GM18507 (cell line): ENCODE measurements at regions not wholly inside any gene's neighbourhood (a gene's known extent, or its start where the extent isn't known, plus 50 kb on each side); places are given as distances from the start of the nearest gene placed in this dataset.
"Not testable (repeated sequence)": the region's sequence is repeated elsewhere in the genome, so short reads cannot be mapped to it uniquely, and the experiment has no call there.

ENCODE experiments used
- DNase-seq: peaks from one replicate; pipeline ENCODE4 v3.0.0; 2011; ENCODE audit warnings: low read depth; ENCODE audit not compliant: insufficient read length; ENCODE audit errors: extremely low spot score
- FAIRE-seq: peaks from 2 replicates; lab custom pipeline; 2011; peaks lifted over from hg19 to GRCh38; lab: Jason Lieb, UNC

DNA sequence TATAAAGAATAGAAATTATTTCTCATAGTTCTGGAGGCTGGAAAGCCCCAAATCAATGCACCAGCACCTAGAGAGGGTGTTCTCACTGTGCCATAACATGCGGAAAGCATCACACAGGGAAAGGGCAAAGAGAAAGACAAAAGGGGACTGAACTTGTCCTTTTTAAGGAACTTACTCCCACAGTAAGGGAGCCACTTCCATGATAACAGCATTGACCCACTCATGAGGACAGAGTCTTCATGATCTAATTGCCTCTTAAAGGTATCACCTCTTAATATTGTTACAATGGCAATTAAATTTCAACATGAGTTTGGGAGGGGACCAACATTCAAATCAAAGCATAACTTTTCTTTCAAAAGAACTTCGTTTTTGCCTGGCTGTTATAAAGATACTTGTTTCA, 582.2 kb upstream of the ARID1B start:
- DNase-seq = no peak
- no peak for FAIRE-seq

DNA sequence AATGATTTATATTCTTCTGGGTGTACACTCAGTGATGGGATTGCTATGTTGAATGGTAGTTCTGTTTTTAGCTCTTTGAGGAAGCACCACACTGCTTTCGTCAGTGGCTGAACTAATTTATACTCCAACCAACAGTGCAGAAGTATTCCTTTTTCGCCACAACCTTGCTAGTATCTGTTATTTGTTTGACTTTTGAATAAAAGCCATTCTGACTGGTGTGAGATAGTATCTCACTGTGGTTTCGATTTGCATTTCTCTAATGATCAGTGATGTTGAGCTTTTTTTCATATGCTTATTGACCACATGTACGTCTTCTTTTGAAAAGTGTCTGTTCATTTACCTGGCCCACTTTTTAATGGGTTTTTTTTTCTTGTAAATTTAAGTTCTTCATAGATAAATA, 583.8 kb upstream of the ARID1B start:
- no peak for FAIRE-seq
- DNase-seq = no peak

DNA sequence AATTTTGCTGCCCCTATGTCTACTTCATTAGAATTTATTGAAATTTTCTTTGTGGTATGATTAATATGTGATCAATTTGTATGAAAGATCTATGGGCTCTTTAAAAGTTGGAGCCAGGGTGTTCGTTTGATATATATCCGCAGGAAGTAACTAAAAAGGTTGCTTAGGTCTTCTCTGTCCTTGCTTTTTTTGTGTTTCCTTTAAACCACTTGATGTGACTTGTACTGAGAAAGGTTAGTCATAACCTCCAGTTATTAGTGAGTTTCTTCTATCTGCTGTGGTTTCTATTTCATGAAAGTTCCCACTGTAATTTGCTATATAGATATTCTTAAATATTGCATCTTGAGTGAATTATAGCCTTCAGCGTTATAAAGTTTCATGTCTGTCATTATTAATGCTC, 585.3 kb upstream of the ARID1B start:
- FAIRE-seq = no peak
- no peak for DNase-seq

DNA sequence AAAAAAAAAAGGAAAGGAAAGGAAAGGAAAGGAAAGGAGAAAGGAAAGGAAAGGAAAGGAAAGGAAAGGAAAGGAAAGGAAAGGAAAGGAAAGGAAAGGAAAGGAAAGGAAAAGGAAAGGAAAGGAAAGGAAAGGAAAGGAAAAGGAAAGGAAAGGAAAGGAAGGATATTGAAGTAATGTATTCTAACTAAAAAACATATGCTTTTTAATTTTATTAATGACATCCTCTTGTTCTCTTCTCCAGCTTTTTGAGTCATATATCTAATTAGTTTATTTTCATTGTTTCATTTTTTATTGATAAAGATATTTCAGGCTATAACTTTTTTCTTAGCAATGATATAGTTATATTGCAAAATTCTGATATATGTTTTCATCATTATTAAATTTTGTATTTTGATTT, 585.8 kb upstream of the ARID1B start:
- FAIRE-seq, DNase-seq: not testable (repeated sequence)

DNA sequence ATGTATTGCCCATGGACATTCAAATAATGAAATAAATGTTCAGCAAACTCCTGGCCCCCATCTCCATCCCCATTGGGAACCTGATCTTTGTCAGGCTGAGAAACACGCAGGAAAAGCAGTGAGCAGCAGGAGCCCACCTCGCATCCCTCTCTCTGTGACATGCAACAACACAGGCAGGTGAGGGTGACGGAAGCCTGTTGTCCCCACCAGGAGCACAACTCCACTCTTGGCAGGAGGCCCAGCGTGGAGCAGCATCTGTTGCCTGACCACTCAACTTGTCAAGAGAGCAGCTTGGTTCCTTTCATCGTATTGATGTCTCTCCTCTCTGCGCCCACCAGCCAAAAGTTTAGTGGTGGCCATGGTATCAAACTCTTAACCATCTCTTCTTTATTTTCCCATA, 586.9 kb upstream of the ARID1B start:
- no peak for DNase-seq
- no peak for FAIRE-seq

DNA sequence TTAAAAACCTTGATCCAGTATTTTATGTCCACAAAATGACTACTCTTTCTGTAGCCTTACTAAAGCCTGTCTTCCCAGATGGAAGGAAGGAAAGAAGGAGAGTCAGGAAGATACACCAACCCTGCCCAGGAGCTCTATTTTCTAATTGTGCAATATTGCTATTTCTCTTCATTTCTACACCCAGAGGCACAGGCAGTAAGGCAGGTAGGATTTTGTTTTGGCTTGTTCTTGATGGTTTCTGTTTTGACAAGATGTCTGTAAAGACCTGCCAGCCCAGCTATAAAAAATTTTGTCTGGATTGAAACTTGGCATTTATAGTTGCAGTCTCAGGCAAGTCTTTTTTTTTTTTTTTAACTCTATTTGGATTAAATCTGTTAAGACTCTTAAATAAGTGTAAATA, 587.5 kb upstream of the ARID1B start:
- no peak for FAIRE-seq
- no peak for DNase-seq

DNA sequence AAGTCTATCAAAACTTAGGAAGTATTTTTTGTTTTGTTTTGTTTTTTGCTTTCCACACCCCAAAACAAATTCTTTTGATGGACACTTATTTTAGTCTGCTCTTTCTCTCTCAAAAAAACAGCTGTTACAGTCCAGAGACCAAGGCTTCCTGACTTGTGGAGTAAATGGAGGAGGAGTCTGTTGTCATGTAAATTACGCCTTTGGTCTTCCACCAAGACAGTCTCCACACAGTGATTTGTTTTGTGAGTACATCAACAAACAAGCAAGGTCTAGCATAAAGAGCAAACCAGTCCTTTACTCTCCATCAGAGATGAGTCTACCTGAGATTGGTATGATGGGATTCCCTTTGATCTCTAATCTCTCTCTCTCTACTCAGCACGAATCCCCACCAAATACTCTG, 588.0 kb upstream of the ARID1B start:
- FAIRE-seq (no peak), DNase-seq (no peak)

DNA sequence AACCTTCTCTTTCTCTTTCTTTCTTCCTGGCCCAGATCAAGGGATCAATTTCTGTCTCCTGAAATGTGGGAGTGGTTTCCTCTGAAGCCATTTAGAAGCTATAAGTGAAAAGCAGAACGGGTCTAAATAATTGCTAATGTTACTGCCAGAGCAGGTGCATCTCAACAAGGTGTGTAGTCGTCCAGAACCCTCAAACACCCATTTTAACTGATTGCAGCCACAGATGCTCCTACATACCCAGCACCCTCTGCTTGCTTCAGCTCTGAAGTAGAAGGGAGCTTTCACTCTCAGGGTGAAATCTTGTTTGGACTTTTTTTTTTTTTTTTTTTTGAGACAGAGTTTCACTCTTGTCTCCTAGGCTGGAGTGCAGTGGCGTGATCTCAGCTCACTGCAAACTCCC, 592.1 kb upstream of the ARID1B start:
- FAIRE-seq (no peak), DNase-seq (no peak)

DNA sequence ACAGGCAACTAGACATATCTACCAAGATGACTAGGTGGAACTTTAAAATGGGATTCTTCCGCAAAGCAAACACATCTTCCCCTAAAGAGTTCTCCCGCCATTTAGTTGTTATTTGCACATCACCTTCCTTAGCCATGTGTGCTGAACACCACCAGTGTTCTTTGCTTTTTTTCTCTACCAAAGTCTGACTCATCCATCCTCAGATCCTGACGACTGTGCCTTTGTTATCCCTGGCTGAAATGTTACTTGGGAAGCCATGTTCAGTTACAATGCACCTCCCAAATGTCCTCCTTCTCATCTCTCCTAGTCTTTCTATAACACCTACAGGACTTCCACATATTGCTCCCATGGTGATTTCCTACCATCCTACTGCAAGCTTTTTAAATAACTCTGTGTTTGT, 593.5 kb upstream of the ARID1B start:
- no peak for FAIRE-seq
- no peak for DNase-seq

DNA sequence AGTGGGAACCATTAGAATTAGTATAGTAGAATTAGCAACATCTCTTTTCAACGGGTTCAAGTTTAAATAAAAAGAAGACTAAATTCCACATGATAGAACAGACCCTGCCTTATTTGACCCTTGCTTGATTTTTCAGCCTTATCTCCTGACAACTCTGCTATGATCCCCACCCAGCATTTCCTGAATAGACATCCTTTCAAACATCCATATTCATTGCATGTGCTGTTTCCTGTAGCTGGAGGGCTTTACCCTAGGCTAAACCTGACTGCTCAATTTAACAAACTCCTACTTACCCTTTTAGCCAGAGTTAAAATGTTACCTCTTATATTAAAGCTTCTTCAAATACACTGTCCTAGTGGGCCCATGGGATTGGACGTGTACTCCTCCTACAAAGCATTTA, 594.8 kb upstream of the ARID1B start:
- FAIRE-seq (no peak), DNase-seq (no peak)

DNA sequence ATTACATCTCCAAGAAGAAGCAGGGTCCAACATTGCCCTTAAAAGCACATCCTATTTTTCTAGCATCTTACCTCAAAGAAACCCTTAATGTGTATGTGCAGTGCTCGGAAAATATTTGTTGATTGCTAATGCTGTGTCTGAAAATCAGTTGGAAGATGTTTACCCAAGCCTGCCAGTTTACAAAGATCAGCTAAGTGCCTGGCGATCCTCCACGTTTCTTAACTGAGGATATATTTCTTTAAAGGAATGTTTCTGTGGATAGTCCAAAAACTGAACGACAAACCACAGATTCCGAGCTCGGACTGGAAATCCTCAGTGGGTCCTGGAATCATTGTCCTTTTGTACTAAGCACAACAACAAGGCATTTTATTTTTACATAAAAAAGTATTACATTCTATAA, 595.7 kb upstream of the ARID1B start:
- FAIRE-seq (no peak), DNase-seq (no peak)

DNA sequence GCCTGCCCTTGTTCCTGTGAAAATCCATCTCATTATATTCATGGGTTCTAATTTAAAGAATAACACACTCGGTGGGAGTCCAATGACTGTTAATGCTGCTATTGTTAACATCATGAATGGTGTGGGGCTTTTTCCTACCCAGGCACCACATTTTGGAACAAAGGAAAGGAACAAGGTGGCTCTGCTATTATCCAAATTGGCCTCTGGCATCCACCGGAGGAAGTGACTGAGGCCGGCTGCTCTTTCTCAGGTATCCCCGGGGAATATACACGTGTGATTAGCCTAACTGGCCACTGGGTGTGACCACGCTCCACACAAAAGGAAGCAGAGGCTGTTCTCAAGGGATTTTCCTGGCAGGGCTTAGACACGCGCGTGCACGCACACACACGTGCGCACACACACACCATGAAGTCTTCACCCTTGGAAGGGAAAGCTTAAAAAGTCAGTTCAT, 601.2 kb upstream of the ARID1B start:
- FAIRE-seq (no peak), DNase-seq (no peak)

DNA sequence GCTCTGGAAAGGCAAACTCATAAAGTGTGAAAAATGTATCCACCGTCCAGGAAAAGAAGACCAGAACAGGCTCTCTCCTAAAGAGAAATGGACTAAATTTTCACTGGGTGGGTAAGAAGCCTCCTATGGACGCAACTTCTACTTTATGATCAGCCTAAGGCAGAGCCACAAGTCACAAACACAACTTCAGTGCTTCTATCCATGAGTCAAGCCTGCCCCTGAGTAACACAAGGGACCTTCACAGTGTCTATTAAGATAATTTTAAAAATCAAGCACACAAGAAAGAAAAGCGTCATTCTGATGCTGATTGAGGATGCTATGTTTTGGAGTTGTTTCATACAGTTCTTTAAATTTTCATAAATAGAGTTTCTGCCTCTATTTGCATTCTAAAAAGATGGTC, 601.7 kb upstream of the ARID1B start:
- FAIRE-seq = no peak
- DNase-seq = no peak

DNA sequence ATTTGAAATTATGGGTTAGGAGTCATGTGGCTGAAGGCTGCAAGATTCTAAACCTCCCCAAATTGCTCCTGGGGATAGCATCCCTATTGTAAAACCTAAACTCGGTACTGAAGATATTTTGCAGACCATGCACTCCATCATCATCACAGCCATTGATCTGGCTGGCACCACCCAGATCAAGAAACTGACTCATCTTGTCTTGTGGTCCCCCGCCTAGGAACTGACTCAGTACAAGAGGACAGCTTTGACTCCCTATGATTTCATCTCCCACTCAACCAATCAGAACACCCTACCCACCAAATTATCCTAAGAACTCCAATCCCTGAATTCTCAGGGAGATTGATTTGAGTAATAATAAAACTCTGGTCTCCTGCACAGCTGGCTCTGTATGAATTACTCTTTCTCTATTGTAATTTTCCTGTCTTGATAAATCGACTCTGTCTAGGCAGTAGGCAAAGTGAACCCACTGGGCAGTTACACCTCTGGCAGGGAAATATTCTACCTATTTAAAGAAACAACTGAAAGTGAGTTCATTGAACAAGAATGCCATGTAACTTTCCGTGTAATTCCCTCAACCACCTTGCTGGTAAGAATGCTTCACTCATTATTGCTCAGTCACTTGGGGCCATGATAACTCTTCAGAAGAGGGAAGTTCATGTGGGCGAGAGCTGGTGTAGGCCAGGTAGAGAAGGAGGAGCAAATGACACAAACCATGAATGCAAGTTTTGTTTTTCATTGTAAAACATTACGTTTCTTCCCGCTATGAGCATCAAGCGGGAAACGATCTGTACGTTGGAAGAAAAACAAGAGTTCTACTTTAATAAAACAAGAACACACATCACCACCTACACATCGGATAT, 602.9 kb upstream of the ARID1B start:
- DNase-seq = no peak
- FAIRE-seq = no peak

DNA sequence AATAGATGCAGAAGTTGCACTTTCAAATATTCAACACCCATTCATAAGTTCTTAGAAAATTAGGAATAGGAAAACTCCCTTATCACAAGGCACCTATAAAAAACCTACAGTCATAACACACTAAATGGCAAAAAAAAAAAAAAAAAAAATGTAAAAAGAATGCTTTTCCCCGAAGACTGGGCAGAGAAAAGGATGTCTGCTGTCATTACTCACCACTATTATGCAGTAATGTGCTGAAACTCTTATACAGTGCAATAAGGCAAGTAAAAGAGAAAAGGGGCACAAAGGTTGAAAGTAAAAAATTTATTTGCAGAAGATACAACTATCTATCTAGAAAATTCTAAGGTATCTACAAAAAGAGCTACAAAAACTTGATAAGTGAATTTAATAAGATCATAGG, 607.8 kb upstream of the ARID1B start:
- DNase-seq = no peak
- FAIRE-seq = no peak

DNA sequence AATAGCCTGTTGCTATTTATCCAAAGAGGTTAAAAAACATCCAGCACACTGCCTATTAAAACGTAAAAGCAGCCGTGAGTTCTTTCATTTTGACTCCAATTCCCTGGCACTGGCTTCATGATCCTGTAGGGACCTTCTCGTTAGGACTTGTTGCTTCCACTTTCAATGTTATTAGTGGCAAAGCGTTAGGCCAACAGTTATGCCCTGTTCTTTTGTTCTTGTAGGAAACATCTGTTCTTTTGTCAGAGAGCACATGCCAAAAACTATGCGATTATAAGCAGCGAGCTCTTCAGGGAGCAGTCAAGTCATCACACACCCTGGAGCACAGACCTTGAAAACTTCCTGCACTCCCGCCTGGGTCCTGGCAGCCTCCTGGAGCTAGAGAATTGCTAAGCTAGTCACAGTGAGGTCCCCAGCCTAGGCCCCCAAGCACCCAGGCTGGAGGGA, 609.5 kb upstream of the ARID1B start:
- FAIRE-seq = no peak
- DNase-seq = no peak

DNA sequence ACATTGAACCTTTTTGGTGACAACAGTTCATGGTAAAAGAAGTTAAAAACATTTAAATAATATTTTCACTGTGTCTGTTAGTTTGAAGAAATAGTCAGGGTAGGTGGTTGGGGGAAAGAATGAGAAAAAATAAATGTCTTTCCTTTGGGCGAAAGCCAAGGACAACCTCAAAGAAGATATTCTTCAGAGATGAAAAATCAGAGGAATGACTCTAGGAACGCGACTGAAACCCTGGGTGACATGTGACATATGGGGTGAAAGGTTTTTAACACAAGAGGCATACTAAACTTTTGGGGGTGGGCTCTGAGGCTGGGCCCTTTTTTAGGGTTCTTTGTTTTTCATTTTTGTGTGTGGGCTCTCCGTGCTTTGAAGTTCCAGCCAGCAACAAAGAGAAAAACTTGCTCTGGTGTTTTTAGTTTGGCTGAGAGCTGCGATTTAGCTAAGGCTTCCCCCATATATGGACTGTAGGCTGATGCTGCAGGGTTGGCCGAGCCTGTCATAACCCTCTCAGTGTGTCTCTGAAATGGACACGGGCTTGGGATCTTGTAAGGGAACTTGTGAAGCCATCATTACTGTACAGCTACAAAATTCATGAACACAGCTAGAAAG, 610.1 kb upstream of the ARID1B start:
- DNase-seq = no peak

DNA sequence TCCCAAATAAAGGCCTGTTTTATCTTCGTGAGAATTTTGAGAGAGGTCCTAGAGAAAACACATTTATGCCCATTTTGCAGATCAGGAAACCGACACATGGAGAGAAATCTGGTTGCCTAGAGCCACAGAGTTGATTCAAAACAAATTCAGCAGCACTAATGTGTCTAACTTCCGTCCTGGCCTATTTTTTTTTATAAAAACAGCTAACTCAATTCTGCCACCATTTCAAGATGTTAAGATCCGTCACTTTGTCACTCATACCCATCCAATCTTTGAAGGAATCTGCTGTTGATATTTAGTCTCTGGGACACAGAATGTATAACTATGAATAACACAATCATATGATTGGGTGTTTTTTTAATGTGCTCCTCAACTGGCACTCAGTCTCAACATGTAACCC, 611.1 kb upstream of the ARID1B start:
- FAIRE-seq (no peak), DNase-seq (no peak)

More for the DNA sequence above, 610.1 kb upstream of the ARID1B start:
- FAIRE-seq = no peak

DNA sequence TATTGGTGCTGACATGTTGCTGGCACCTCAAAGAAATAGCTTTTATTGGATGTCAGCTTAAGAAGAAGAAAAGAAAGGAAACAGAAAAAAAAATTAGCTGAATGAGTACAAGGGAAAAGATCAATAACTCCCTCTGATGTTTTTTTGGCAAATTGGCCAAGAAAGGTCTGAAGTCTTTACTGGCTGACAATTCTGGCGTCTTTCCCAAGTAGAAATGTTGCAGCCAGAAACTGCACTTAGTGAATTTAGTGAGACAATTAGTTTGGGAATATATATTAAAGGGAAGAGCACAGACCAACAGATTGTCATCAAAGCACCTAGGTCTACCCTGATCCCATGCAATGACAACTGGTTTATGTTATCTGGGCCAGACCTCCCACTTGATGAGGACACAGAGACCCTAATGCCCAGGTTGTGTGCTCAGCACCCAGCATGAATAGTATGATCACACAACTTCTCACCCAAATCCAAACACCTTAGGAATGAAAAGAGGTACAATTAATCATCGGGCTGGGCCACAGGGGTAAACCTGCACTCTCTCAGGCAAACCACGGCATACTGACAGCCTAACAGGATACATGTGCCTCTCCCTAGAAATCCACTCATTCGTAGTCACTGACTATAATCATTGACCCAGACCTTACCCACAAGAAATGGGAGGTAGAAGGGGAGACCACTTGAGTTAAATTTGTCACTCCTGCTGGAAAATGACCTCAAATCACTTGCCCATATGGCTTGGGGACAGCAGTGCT, 612.3 kb upstream of the ARID1B start:
- no peak for FAIRE-seq
- DNase-seq = no peak

DNA sequence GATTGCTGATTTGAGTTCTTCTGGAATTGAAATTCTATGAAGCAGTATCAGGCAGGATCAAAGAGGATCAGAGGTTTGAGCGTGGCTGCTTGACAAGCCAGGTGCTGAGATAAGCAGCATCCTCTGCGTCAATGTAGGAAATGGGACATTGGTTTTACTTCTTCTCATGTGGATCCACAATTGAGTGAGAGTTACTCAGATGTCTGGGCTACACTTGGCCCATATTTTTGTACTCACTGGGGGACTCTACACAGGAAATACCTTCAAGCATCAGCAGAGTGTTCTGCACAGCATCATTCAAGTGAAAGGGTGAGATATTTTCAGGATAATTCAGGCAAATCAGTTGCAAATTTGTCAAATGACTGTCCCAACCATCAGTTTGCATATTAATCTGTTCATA, 613.9 kb upstream of the ARID1B start:
- DNase-seq (no peak), FAIRE-seq (no peak)

DNA sequence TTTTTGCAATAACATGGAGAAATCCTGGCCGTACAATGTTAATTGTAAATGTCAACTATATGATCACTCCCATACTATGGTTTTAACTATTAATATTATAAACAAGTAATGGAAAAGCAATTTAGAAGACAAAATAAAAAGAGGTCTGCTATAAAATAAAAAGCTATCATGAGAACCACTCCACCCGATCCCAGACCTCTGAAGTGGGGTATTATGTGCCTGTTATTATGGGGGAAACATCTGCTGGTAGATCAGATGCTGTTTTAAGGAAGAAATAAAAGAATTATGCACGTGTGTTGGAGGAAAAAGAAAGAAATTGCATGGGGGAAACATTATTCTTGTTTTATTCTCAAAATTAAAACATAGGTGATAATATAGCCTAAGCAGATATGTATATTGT, 615.7 kb upstream of the ARID1B start:
- FAIRE-seq = no peak
- DNase-seq = no peak
